AG10803 (cell line): ENCODE measurements at regions not wholly inside any gene's neighbourhood (a gene's known extent, or its start where the extent isn't known, plus 50 kb on each side); places are given as distances from the start of the nearest gene placed in this dataset.

Experiments
- DNase-seq: peaks from one replicate; pipeline ENCODE4 v3.0.0; 2010; ENCODE audit warnings: low read depth
- H3K4me3 ChIP-seq: 2 replicates; pipeline ENCODE4 v1.5.1; 2011; ENCODE audit warnings: mild to moderate bottlenecking, low read length, control low read depth
- CTCF ChIP-seq: conservative IDR thresholded peaks from 2 replicates; pipeline ENCODE4 v1.5.1; 2011; ENCODE audit warnings: mild to moderate bottlenecking, low read length, control low read depth, inconsistent platforms

GRCh38 chr6:106855117-106855516, 119.4 kb downstream of the CD24 start:
- peak; percentile 6 for DNase-seq
- no peak overlapping the region for H3K4me3 ChIP-seq
- TF ChIP-seq CTCF: no peak

GRCh38 chr6:106849676-106850332, 124.7 kb downstream of the CD24 start:
- H3K4me3 ChIP-seq: no peak overlapping the region
- no peak for DNase-seq
- TF ChIP-seq CTCF: no peak

GRCh38 chr6:106849120-106849519, 125.4 kb downstream of the CD24 start:
- DNase-seq: no peak
- no peak for TF ChIP-seq CTCF
- no peak overlapping the region for H3K4me3 ChIP-seq

GRCh38 chr6:106847116-106847515, 127.4 kb downstream of the CD24 start:
- no peak for TF ChIP-seq CTCF
- DNase-seq: no peak
- no peak overlapping the region for H3K4me3 ChIP-seq

GRCh38 chr6:106844930-106845329, 129.6 kb downstream of the CD24 start:
- no peak for TF ChIP-seq CTCF
- no peak overlapping the region for H3K4me3 ChIP-seq
- no peak for DNase-seq

GRCh38 chr6:106832766-106833510, 141.6 kb downstream of the CD24 start:
- no peak for TF ChIP-seq CTCF
- H3K4me3 ChIP-seq: no peak overlapping the region
- no peak for DNase-seq

GRCh38 chr6:106830930-106831329, 143.6 kb downstream of the CD24 start:
- TF ChIP-seq CTCF: no peak
- no peak overlapping the region for H3K4me3 ChIP-seq
- DNase-seq: no peak
